NT2/D1 (cell line): ENCODE measurements at regions not wholly inside any gene's neighbourhood (a gene's known extent, or its start where the extent isn't known, plus 50 kb on each side); places are given as distances from the start of the nearest gene placed in this dataset.

Source experiments
- SUZ12 ChIP-seq: IDR thresholded peaks from 2 replicates; pipeline ENCODE4 v1.6.1; 2011; ENCODE audit not compliant: insufficient read length, insufficient read depth; ENCODE audit errors: extremely low read depth
- YY1 ChIP-seq: IDR thresholded peaks from 2 replicates; pipeline ENCODE4 v1.6.1; 2011; ENCODE audit not compliant: insufficient read length, insufficient read depth
- ZNF274 ChIP-seq: IDR thresholded peaks from 2 replicates; pipeline ENCODE4 v1.6.1; 2011; ENCODE audit warnings: mild to moderate bottlenecking, low read depth, low read length

- TF ChIP-seq ZNF274 (no peak), YY1 (no peak), SUZ12 (no peak)
Measured at GRCh38 chr12:67826946-67827720, 162.1 kb upstream of the IFNG-AS1 start.
